SW480 (cell line): ENCODE measurements at regions not wholly inside any gene's neighbourhood (a gene's known extent, or its start where the extent isn't known, plus 50 kb on each side); places are given as distances from the start of the nearest gene placed in this dataset.

Experiments used
- DNase-seq: peaks from one replicate; pipeline ENCODE4 v3.0.0-alpha.2; 2016; ENCODE audit warnings: low spot score

DNA sequence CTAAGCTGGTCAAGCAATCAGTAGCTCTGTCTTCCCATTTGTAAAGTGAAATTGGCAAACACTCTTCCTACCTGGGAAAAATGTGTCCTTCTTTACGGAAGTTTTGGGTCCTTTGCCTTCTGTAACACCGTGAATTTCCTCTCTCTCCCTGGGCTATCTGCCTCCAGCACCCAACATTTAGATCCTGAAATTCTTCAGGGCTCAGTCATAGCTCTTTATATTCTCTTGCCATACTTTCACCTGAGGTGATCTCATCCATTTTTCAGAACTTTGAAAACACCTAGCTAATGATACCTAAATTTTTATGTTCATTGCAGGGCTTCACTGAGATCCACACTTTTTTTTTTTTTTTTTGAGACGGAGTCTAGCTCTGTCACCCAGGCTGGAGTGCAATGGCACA is 1042.2 kb downstream of the DIAPH3 start:
- DNase-seq = no peak

DNA sequence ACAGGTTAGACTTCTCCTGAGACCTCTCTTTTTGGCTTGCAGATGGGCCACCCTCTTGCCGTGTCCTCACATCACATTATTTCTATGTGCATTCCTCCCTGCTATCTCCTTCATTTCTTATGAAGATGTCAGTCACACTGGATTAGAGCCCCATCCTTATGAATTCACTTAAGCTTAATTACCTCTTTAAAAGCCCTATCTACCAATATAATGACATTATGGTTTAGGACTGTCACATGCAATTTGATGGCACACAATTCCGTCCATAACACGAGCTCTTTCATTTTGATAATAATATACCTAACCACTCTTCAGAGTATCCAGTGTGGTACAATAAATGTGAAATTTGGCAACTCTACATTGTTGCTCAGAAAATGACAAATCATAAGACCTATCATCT is 1037.3 kb downstream of the DIAPH3 start:
- DNase-seq = no peak

- DNase-seq = no peak
Measured at GRCh38 chr13:59133903-59134302, 1029.8 kb downstream of the DIAPH3 start.

- DNase-seq = no peak
Measured at GRCh38 chr13:59144700-59145099, 1019.0 kb downstream of the DIAPH3 start.

DNA sequence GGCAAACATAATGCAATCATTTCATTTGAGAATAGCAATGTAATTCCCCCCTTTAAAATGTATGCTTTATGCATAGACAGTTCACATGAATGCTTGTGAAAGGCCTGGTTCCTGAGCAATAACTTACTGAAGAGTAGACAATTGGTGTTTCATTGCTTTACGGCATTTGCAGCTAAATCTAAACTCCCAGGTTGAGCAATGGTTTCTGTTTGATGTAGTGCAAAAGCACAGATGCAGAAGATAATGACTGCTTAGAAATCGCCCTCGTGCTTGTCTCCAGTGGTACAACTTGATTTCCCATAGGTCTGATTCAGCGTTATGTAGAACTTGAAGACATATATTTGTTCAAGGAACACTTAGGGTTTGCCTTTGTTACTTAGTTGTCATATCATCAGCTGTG is 1018.3 kb downstream of the DIAPH3 start:
- no peak for DNase-seq

GRCh38 chr13:59157181-59157580 is 1006.5 kb downstream of the DIAPH3 start:
- DNase-seq = no peak

DNA sequence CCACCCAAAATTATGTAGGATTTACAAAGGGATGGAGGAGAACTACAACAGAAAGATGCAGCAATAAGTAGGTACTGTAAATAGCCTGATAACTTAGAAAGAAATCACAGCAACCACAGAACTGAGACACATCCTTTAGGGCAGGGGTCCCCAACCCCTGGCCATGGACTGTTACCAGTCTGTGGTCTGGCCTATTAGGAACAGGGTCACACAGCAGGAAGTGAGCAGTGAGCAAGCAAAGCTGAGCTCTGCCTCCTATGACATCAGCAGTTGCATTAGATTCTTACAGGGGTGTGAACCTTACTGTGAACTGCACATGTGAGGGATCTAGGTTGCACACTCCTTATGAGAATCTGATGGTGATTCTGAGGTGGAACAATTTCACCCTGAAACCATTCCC is 997.6 kb downstream of the DIAPH3 start:
- no peak for DNase-seq

DNA sequence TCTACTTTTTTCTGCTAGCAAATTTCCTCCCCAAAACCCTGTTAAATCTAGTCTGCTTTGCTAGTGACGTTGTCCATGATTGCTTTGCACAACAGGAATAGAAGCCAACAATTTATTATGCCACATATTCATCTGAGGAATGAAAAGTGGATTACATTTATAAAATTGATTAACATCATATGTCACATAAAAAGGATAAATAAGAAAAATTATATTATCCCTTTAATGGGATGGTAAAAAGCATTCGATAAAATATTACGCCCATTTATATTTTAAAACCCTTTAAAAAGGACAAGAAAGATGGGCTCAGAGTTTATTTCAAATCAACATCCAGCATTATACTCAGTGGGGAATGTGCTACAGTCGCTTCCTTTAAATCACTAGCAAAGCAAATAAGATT is 991.7 kb downstream of the DIAPH3 start:
- no peak for DNase-seq

- DNase-seq = no peak
Measured at GRCh38 chr13:59176775-59177174, 987.0 kb downstream of the DIAPH3 start.

- DNase-seq = no peak
Measured at GRCh38 chr13:59178344-59178743, 985.4 kb downstream of the DIAPH3 start.

DNA sequence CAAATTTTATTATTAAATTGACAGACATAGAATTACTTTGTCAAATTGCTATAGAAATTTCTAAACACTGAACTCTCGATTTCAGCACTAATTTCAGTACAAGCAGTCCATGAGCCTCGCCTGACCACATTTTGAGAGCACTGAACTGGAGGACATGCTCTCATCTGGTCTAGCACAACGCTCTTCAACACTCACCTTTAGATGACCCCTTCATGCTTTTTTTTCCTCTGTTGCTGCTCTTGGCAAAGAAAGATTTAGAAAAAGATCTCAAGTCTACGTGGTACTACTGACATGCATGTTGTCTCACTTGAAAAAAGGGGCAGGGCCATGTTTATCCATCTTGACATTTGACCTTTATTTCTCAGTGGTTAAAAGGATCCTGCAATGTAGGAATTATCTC is 981.5 kb downstream of the DIAPH3 start:
- no peak for DNase-seq

DNA sequence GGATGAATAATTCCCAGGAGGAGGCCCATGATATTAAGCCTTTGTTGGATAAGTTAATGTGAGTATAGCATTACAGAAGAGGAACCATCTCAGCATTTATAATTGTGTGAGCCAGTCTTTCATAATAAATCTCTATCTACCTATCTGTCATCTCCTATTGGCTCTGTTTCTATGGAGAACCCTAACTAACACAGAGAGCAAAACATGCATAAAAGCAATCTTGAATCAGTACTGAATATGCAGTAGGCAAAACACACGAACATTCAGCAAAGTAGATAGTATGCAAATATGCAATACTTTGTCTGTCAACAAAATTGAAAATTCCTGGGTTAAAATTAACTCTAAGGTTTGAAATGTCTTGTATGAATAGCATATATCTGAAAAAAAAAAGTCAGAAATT is 966.3 kb downstream of the DIAPH3 start:
- DNase-seq = no peak

DNA sequence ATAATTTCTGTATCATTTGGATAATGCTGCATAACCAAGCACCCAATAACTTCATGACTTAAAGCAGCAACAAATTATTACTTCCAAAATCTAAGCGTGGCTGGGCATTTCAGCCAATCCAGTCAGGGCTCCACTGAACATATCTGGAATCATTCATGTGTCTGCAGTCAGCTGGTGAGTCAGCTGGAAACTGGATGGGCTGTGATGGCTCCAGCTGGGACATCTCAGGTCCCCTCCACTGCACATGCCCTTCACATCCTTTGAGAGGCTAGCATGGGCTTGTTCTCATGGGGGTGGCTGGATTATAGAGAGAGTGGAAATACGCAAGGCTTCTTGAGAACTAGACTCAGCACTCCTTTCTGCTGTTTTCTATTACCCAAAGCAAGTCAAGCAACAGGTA is 961.9 kb downstream of the DIAPH3 start:
- no peak for DNase-seq

DNA sequence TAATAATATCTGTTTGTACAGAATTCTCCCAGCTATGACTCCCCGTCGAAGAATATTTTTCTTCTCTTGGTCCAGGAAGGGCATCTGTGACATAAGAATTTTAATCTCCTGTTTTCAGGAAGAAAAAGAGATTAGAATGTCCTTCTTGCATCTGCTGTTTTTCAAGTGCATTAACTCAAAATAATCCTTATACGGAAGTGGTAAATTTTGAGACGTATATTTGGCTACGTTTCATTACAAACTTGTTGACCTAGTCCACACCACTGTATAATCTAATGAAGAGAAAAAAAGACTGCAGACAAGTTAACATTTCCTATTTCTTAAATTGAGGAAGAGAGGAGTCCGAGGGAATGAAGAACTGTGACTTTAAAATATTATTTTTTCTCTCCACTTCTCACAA is 959.9 kb downstream of the DIAPH3 start:
- DNase-seq = no peak

GRCh38 chr13:59205501-59205900 is 958.2 kb downstream of the DIAPH3 start:
- no peak for DNase-seq

DNA sequence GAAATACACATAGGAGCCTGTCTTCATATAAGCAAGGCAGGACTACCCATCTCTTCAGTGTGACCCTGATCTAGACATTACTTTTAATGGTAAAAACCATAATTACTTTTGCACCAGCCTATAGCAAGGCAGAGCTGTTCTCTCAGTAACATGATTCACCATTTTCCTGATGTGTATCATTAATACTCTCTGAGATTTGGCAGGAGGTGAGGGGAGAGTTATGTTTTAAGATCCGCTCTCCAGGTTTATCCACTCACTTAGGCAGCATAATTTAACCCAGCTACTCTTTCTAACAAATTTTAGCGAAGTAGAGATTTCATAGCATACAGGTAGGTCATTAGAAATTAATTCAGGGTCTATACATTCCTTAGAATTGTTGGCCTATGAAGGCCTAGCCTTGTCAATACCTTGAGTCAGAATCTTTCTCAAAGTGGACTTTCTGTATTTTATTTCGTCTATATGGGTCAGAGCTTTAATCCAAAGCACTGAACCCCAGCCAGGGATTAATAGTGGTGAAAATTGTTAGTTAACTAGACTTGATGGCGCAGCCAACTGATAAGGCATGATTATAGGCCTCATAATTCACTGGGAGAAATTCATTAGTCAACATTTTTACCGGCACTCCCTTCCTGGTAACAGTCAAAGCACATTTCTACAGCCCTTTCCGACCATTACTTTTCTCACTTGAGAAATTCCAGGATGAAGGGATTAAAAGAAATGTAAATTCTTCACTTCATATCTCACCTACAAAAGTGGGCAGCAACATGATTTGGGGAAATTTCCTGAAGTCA is 955.1 kb downstream of the DIAPH3 start:
- no peak for DNase-seq

DNA sequence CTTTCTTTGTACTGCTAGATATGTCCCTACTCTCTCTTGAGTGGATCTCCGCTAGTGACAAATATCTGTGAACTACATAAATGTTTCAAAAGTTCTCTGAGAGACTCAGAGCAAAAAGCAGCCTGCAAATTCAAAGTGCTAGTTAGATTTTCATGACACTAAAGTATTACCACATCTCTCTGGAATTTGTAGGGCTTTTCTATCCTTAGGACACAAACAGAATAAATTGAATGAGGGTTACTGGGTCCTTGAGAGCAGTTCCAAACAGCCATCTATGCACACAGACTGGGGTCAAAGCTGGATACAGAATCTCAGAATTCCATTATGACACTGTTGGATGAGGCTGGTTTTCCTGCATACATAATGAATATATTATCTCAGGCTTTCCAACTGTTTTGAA is 953.2 kb downstream of the DIAPH3 start:
- DNase-seq = no peak

GRCh38 chr13:59211606-59212005 is 952.1 kb downstream of the DIAPH3 start:
- no peak for DNase-seq

DNA sequence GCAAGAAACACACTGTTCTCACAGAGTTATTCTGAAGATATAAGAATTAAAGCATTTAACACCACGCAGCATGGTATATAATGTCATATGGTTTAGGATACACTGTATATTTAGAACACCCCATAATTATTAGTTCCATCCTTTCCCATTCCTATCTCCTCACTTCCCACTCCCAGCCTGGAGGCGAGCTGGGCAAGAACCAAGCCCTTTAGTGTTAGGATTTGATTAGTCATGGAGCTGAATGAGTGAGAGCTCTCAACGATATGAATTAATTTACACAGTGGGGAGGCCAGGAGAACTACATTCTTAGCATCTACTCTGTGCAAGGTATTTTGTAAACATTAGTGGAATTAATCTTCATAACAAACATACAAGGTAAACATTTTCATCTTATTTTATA is 934.3 kb downstream of the DIAPH3 start:
- no peak for DNase-seq

DNA sequence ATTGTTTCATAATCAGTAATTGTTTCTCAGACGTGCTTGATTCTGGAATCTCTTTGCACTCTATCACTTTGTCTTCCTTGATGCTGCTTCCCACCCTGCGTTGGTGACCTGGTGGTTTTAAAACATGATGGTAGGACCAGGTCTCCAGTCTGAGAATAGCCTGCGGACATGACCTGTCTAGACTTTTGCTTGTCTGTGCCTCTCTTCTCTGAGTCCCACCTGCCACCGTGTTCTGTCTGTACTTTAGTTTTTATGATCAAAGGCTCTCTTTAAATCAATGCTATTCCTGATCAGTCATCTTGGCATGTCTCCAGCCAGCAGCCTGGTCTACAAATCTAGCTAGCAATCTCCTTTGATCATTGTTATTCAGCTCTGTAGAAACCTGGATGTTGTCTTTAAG is 933.9 kb downstream of the DIAPH3 start:
- no peak for DNase-seq

DNA sequence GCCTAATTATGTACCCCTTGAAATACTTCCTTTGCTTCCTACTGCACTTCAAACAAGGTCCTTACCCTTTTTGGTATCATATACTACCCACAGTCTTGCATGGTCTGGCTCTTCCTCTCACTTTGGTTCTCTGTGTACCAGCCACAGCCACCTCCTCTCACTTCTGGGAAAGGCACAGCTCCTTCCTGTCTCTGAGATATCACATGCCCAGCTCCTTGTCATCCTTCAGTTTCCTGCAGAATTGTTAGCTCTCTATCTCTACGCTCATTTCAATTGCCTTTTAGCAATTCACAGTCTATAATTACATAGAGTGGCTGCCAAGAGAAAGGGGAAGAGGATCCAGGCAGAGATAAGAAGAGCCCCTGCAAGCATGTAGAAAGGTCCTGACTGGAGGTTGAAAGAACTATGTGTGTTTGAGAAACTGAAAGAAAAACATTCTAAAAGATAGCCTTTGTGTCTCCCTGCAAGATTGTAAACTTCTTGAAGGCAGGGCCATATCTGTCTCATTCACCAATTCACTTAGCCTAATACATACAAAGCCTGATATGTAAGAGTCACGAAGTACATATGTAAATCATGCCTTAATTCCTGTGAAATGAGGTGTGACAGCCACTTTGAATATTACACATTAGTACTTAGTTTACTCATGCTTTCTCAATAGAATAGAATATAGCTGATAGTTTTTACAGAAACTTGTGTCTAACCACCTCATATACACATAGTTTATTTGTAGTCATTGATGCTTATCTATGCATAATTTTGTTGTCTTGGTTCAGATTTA is 933.1 kb downstream of the DIAPH3 start:
- DNase-seq = no peak

- no peak for DNase-seq
Measured at GRCh38 chr13:59236309-59236919, 927.3 kb downstream of the DIAPH3 start.

DNA sequence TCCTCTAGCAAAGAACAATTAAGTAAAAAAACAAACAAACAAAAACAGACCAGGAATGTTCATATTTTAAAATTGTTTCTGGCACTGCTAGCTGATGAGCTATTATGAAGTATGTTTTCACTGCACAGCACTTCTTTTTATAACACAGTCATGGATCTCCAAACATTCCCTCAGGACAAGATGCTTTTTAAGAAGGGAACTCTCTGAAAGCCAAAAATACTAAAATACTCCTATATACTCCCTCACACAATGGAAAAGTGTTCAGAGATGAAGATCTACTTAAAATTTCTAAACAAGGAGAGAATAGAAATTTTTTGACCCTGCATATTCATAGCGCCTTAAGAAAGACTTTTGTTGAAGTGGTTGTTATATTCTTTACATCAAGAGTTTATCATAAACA is 926.8 kb downstream of the DIAPH3 start:
- DNase-seq = no peak
